WTC11 (cell line): ENCODE measurements at regions not wholly inside any gene's neighbourhood (a gene's known extent, or its start where the extent isn't known, plus 50 kb on each side); places are given as distances from the start of the nearest gene placed in this dataset.

ENCODE experiments used
- ATF2 ChIP-seq: sonication (generic); formaldehyde crosslinking; IDR thresholded peaks from 2 replicates; pipeline ENCODE4 v1.8.1; 2022; ENCODE audit warnings: low read depth, missing genetic modification reagents, borderline replicate concordance
- ATF6 ChIP-seq: sonication (generic); formaldehyde crosslinking; IDR thresholded peaks from 2 replicates; pipeline ENCODE4 v1.8.1; 2023; ENCODE audit warnings: mild to moderate bottlenecking, missing genetic modification reagents
- CREM ChIP-seq: sonication (generic); formaldehyde crosslinking; IDR thresholded peaks from 2 replicates; pipeline ENCODE4 v1.8.1; 2022; ENCODE audit warnings: mild to moderate bottlenecking, missing genetic modification reagents, moderate library complexity
- CTCF ChIP-seq: fragments of 200-600 bp; IDR thresholded peaks from 2 replicates; pipeline ENCODE4 v1.8.0; 2022; ENCODE audit warnings: antibody characterized with exemption
- HMGXB4 ChIP-seq: sonication (generic); formaldehyde crosslinking; IDR thresholded peaks from 2 replicates; pipeline ENCODE4 v1.8.1; 2023; ENCODE audit warnings: mild to moderate bottlenecking, moderate library complexity, missing genetic modification reagents
- JUN ChIP-seq: sonication (generic); formaldehyde crosslinking; IDR thresholded peaks from 2 replicates; pipeline ENCODE4 v1.8.0; 2023; ENCODE audit warnings: mild to moderate bottlenecking, missing genetic modification reagents
- MAX ChIP-seq: sonication (generic); formaldehyde crosslinking; IDR thresholded peaks from 2 replicates; pipeline ENCODE4 v1.8.0; 2022; ENCODE audit warnings: mild to moderate bottlenecking, missing genetic modification reagents
- NR2C2 ChIP-seq: sonication (generic); formaldehyde crosslinking; IDR thresholded peaks from 2 replicates; pipeline ENCODE4 v1.8.0; 2022; ENCODE audit warnings: mild to moderate bottlenecking, missing genetic modification reagents
- SOX15 ChIP-seq: fragments of 250-450 bp; sonication (Bioruptor Pico); IDR thresholded peaks from 2 replicates; pipeline ENCODE4 v1.9.0; 2021; ENCODE audit warnings: mild to moderate bottlenecking
- SP1 ChIP-seq: sonication (generic); formaldehyde crosslinking; conservative IDR thresholded peaks from 2 replicates; pipeline ENCODE4 v1.8.1; 2022; ENCODE audit warnings: missing genetic modification reagents
- TP53 ChIP-seq: sonication (generic); formaldehyde crosslinking; IDR thresholded peaks from 2 replicates; pipeline ENCODE4 v1.8.1; 2023; ENCODE audit warnings: mild to moderate bottlenecking, missing genetic modification reagents
- USF2 ChIP-seq: sonication (generic); formaldehyde crosslinking; IDR thresholded peaks from 2 replicates; pipeline ENCODE4 v1.8.1; 2023; ENCODE audit warnings: mild to moderate bottlenecking, missing genetic modification reagents, moderate library complexity
- ZNF317 ChIP-seq: sonication (generic); formaldehyde crosslinking; IDR thresholded peaks from 2 replicates; pipeline ENCODE4 v1.8.1; 2023; ENCODE audit warnings: low read depth, mild to moderate bottlenecking, moderate library complexity, missing genetic modification reagents, borderline replicate concordance
- TF ChIP-seq, protein P1 (sequence below): sonication (generic); formaldehyde crosslinking; IDR thresholded peaks from 2 replicates; pipeline ENCODE4 v1.8.0; 2022; ENCODE audit warnings: mild to moderate bottlenecking, missing genetic modification reagents

DNA sequence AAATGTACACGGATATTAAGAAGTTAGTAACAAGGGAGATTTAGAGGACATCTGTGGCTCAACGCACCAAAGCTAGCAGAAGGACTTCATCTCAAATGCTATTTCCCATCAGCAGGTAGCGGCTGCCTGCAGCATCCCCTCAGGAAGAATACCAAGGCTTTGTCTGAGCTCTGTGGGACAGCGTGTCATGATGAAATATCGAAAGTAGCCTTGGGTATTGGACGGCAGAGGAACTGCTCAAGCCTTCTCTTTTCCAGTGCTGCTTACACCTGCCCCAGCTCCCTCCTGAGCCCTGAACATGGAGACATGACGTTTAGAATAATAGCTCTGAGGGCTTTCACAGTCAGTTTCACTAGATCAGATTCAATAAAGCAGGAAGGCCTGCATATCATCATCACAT, 241.6 kb downstream of the SUCLG1 start:
- TF ChIP-seq NR2C2 (CRISPR knock-in tag) (no peak), CTCF (no peak), HMGXB4 (CRISPR knock-in tag) (no peak), TP53 (CRISPR knock-in tag) (no peak), JUN (CRISPR knock-in tag) (no peak), ATF2 (CRISPR knock-in tag) (no peak), ZNF317 (CRISPR knock-in tag) (no peak), SOX15 (CRISPR knock-in tag) (no peak), SP1 (CRISPR knock-in tag) (no peak), MAX (CRISPR knock-in tag) (no peak), CREM (CRISPR knock-in tag) (no peak), ATF6 (CRISPR knock-in tag) (no peak), USF2 (no peak)
- TF ChIP-seq, protein P1, sequence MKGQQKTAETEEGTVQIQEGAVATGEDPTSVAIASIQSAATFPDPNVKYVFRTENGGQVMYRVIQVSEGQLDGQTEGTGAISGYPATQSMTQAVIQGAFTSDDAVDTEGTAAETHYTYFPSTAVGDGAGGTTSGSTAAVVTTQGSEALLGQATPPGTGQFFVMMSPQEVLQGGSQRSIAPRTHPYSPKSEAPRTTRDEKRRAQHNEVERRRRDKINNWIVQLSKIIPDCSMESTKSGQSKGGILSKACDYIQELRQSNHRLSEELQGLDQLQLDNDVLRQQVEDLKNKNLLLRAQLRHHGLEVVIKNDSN (CRISPR knock-in tag): no peak
